ENCODE measurements at regions not wholly inside any gene's neighbourhood (a gene's known extent, or its start where the extent isn't known, plus 50 kb on each side); places are given as distances from the start of the nearest gene placed in this dataset.

- TF ChIP-seq CTCF (IDR thresholded peaks at IDR 0.05), result no peak
- DNase-seq, result no peak
- Histone ChIP-seq H3K9me3 (no peaks in the 10 kb centered on the region), H3K27ac (no peak overlapping the region), H3K27me3 (no peaks in the 10 kb centered on the region), H3K4me3 (no peak overlapping the region), H3K4me1 (no peaks in the 10 kb centered on the region), H3K36me3 (no peaks in the 10 kb centered on the region), H3K9ac (ENCODE audit: low read depth in 2 of 2, low read length in 2 of 2) (no peak overlapping the region)
- intact Hi-C loops (cut with DNase I), result no loop called here
Measured at GRCh38 chr9:108101410-108101809, 611.8 kb upstream of the KLF4 start.

GRCh38 chr9:108100571-108100970, 611.0 kb upstream of the KLF4 start:
- intact Hi-C loops (cut with DNase I), result no loop called here
- Histone ChIP-seq H3K9ac (ENCODE audit: low read depth in 2 of 2, low read length in 2 of 2) (no peak overlapping the region), H3K27me3 (no peaks in the 10 kb centered on the region), H3K27ac (no peak overlapping the region), H3K4me1 (no peaks in the 10 kb centered on the region), H3K36me3 (no peaks in the 10 kb centered on the region), H3K4me3 (no peak overlapping the region), H3K9me3 (no peaks in the 10 kb centered on the region)
- TF ChIP-seq CTCF (IDR thresholded peaks at IDR 0.05), result no peak
- no peak for DNase-seq

GRCh38 chr9:108099854-108100253, 610.3 kb upstream of the KLF4 start:
- no peak for TF ChIP-seq CTCF (IDR thresholded peaks at IDR 0.05)
- no peak overlapping the region for H3K27ac ChIP-seq

GRCh38 chr9:108095496-108095895, 605.9 kb upstream of the KLF4 start:
- intact Hi-C loops (cut with DNase I), result no loop called here
- Histone ChIP-seq H3K4me3 (no peak overlapping the region), H3K9me3 (no peaks in the 10 kb centered on the region), H3K9ac (ENCODE audit: low read depth in 2 of 2, low read length in 2 of 2) (no peak overlapping the region), H3K4me1 (no peaks in the 10 kb centered on the region), H3K27ac (no peak overlapping the region), H3K36me3 (no peaks in the 10 kb centered on the region), H3K27me3 (no peaks in the 10 kb centered on the region)
- no peak for TF ChIP-seq CTCF (IDR thresholded peaks at IDR 0.05)
- DNase-seq, result no peak

More at GRCh38 chr9:108099854-108100253, 610.3 kb upstream of the KLF4 start:
- no peak overlapping the region for H3K9ac ChIP-seq (ENCODE audit: low read depth in 2 of 2, low read length in 2 of 2)
- no peaks in the 10 kb centered on the region for H3K36me3 ChIP-seq
- H3K9me3 ChIP-seq, result no peaks in the 10 kb centered on the region
- no peaks in the 10 kb centered on the region for H3K4me1 ChIP-seq
- no peaks in the 10 kb centered on the region for H3K27me3 ChIP-seq
- DNase-seq, result peak; percentile 36
- intact Hi-C loops (cut with DNase I), result no loop called here
- H3K4me3 ChIP-seq, result no peak overlapping the region

- Histone ChIP-seq H3K4me3 (no peak overlapping the region), H3K36me3 (no peaks in the 10 kb centered on the region), H3K27ac (peak overlapping the region; percentile 68), H3K9ac (ENCODE audit: low read depth in 2 of 2, low read length in 2 of 2) (no peak overlapping the region), H3K27me3 (no peaks in the 10 kb centered on the region), H3K4me1 (no peaks in the 10 kb centered on the region), H3K9me3 (no peaks in the 10 kb centered on the region)
- no peak for DNase-seq
- intact Hi-C loops (cut with DNase I), result no loop called here
- TF ChIP-seq CTCF (IDR thresholded peaks at IDR 0.05), result no peak
Measured at GRCh38 chr9:108094676-108094993, 605.1 kb upstream of the KLF4 start.
